ENCODE measurements at regions not wholly inside any gene's neighbourhood (a gene's known extent, or its start where the extent isn't known, plus 50 kb on each side); places are given as distances from the start of the nearest gene placed in this dataset.
A peak's percentile ranks its signal among the peaks of the same experiment; 100 is the strongest.

GRCh38 chr9:1429297-1429696 is 379.1 kb downstream of the DMRT2 start:
- no peak for DNase-seq (ENCODE audit: low read depth in 2 of 2)

GRCh38 chr9:1431461-1431860 is 381.3 kb downstream of the DMRT2 start:
- DNase-seq (ENCODE audit: low read depth in 2 of 2) = no peak

- DNase-seq (ENCODE audit: low read depth in 2 of 2) = no peak
Measured at GRCh38 chr9:1434052-1434767, 384.1 kb downstream of the DMRT2 start.

GRCh38 chr9:1434811-1435210 is 384.7 kb downstream of the DMRT2 start:
- no peak for DNase-seq (ENCODE audit: low read depth in 2 of 2)

GRCh38 chr9:1440256-1440655 is 390.1 kb downstream of the DMRT2 start:
- DNase-seq (ENCODE audit: low read depth in 2 of 2) = no peak

- DNase-seq (ENCODE audit: low read depth in 2 of 2) = no peak
Measured at GRCh38 chr9:1442105-1442504, 391.9 kb downstream of the DMRT2 start.

GRCh38 chr9:1443450-1443849 is 393.3 kb downstream of the DMRT2 start:
- no peak for DNase-seq (ENCODE audit: low read depth in 2 of 2)

GRCh38 chr9:1446671-1447070 is 396.5 kb downstream of the DMRT2 start:
- no peak for DNase-seq (ENCODE audit: low read depth in 2 of 2)

GRCh38 chr9:1453636-1454035 is 403.5 kb downstream of the DMRT2 start:
- DNase-seq (ENCODE audit: low read depth in 2 of 2) = no peak

- no peak for DNase-seq (ENCODE audit: low read depth in 2 of 2)
Measured at GRCh38 chr9:1454211-1454610, 404.1 kb downstream of the DMRT2 start.

- DNase-seq (ENCODE audit: low read depth in 2 of 2) = no peak
Measured at GRCh38 chr9:1454616-1455347, 404.6 kb downstream of the DMRT2 start.

- DNase-seq (ENCODE audit: low read depth in 2 of 2) = no peak
Measured at GRCh38 chr9:1455766-1456165, 405.6 kb downstream of the DMRT2 start.

GRCh38 chr9:1456301-1457024 is 406.3 kb downstream of the DMRT2 start:
- no peak for DNase-seq (ENCODE audit: low read depth in 2 of 2)

GRCh38 chr9:1457460-1457859 is 407.3 kb downstream of the DMRT2 start:
- no peak for DNase-seq (ENCODE audit: low read depth in 2 of 2)

- DNase-seq (ENCODE audit: low read depth in 2 of 2) = peak; percentile 76 to 78
Measured at GRCh38 chr9:1458503-1458902, 408.3 kb downstream of the DMRT2 start.

GRCh38 chr9:1460143-1460769 is 410.1 kb downstream of the DMRT2 start:
- no peak for DNase-seq (ENCODE audit: low read depth in 2 of 2)

- no peak for DNase-seq (ENCODE audit: low read depth in 2 of 2)
Measured at GRCh38 chr9:1461812-1462211, 411.7 kb downstream of the DMRT2 start.

GRCh38 chr9:1462626-1463308 is 412.6 kb downstream of the DMRT2 start:
- DNase-seq (ENCODE audit: low read depth in 2 of 2) = no peak

GRCh38 chr9:1469996-1470395 is 419.8 kb downstream of the DMRT2 start:
- no peak for DNase-seq (ENCODE audit: low read depth in 2 of 2)

- no peak for DNase-seq (ENCODE audit: low read depth in 2 of 2)
Measured at GRCh38 chr9:1473956-1474634, 423.9 kb downstream of the DMRT2 start.

GRCh38 chr9:1474671-1475070 is 424.5 kb downstream of the DMRT2 start:
- no peak for DNase-seq (ENCODE audit: low read depth in 2 of 2)
